Renal cortex interstitium (tissue), 11 donors: ENCODE measurements at regions not wholly inside any gene's neighbourhood (a gene's known extent, or its start where the extent isn't known, plus 50 kb on each side); places are given as distances from the start of the nearest gene placed in this dataset.

ENCODE experiments used
- DNase-seq, 11 donors: peaks; one replicate each; pipeline ENCODE4 v3.0.0-alpha.2; 2013; ENCODE audit warnings: low read depth in 9 of 11, low spot score in 4 of 11; ENCODE audit errors: extremely low read depth in 1 of 11

- no peak for DNase-seq
These were observed 1106.7 kb downstream of the PDHA2 start for GRCh38 chr4:96946552-96946951.

GRCh38 chr4:96952610-96953009 lies 1112.7 kb downstream of the PDHA2 start:
- DNase-seq: no peak

GRCh38 chr4:96955226-96955625 lies 1115.3 kb downstream of the PDHA2 start:
- DNase-seq: no peak

GRCh38 chr4:96955691-96956090 lies 1115.8 kb downstream of the PDHA2 start:
- no peak for DNase-seq

GRCh38 chr4:96969455-96969854 lies 1129.6 kb downstream of the PDHA2 start:
- DNase-seq: no peak

GRCh38 chr4:96972920-96973319 lies 1133.0 kb downstream of the PDHA2 start:
- DNase-seq: no peak

GRCh38 chr4:96974295-96974694 lies 1134.4 kb downstream of the PDHA2 start:
- no peak for DNase-seq

GRCh38 chr4:96983830-96984229 lies 1143.9 kb downstream of the PDHA2 start:
- no peak for DNase-seq

- DNase-seq: no peak
These were observed 1146.9 kb downstream of the PDHA2 start for GRCh38 chr4:96986816-96987215.

GRCh38 chr4:96991083-96991482 lies 1151.2 kb downstream of the PDHA2 start:
- no peak for DNase-seq

GRCh38 chr4:96992443-96992842 lies 1150.8 kb downstream of the STPG2 start:
- no peak for DNase-seq

GRCh38 chr4:96993560-96993959 lies 1149.7 kb downstream of the STPG2 start:
- DNase-seq: no peak

- DNase-seq: no peak
These were observed 1139.6 kb downstream of the STPG2 start for GRCh38 chr4:97003715-97004114.

GRCh38 chr4:97013309-97013708 lies 1130.0 kb downstream of the STPG2 start:
- DNase-seq: no peak

- peak in 6 of 11 donors; percentile 8 to 53 (median 21) for DNase-seq
These were observed 1129.6 kb downstream of the STPG2 start for GRCh38 chr4:97013711-97014110.

GRCh38 chr4:97015301-97015700 lies 1128.0 kb downstream of the STPG2 start:
- no peak for DNase-seq

- peak in 1 of 11 donors; percentile 15 for DNase-seq
These were observed 1126.9 kb downstream of the STPG2 start for GRCh38 chr4:97016186-97016907.

- no peak for DNase-seq
These were observed 1115.4 kb downstream of the STPG2 start for GRCh38 chr4:97027728-97028410.

- DNase-seq: no peak
These were observed 1114.5 kb downstream of the STPG2 start for GRCh38 chr4:97028785-97029184.

GRCh38 chr4:97037411-97038145 lies 1105.7 kb downstream of the STPG2 start:
- peak in 8 of 11 donors; percentile 29 to 66 (median 51) for DNase-seq
